ENCODE measurements at regions not wholly inside any gene's neighbourhood (a gene's known extent, or its start where the extent isn't known, plus 50 kb on each side); places are given as distances from the start of the nearest gene placed in this dataset.
"Not testable (repeated sequence)": the region's sequence is repeated elsewhere in the genome, so short reads cannot be mapped to it uniquely, and the experiment has no call there.

- no peaks in the 10 kb centered on the region for H3F3A ChIP-seq (ENCODE audit: insufficient read depth)
- H4K20me1 ChIP-seq (ENCODE audit: insufficient read depth): no peaks in the 10 kb centered on the region
- no peak for TF ChIP-seq EZH2phosphoT487 (IDR thresholded peaks at IDR 0.05; ENCODE audit: insufficient read depth, low read depth)
- TF ChIP-seq EZH2 (IDR thresholded peaks at IDR 0.05; ENCODE audit: insufficient read depth, poor library complexity, severe bottlenecking): no peak
- no peak overlapping the region for H3K27ac ChIP-seq
- no peak for DNase-seq
- no peaks in the 10 kb centered on the region for H3K9me2 ChIP-seq (ENCODE audit: insufficient read depth)
- H3K27me3 ChIP-seq (replicated peaks; ENCODE audit: insufficient read depth): no peaks in the 10 kb centered on the region
- no peaks in the 10 kb centered on the region for H3K36me3 ChIP-seq (ENCODE audit: low read depth)
- no peak overlapping the region for H3K9ac ChIP-seq
- H3K4me2 ChIP-seq (ENCODE audit: unreplicated experiment): no peak overlapping the region
- no peaks in the 10 kb centered on the region for H3K79me2 ChIP-seq (ENCODE audit: insufficient read depth)
- WGBS, 2 experiments (ENCODE audit: low coverage in 1 of 2, low lambda C conversion rate in 2 of 2, missing lambda C conversion rate in 2 of 2): 30 to 35% methylated on average over 10 of the region's 10 CpGs
- no peak overlapping the region for H2AFZ ChIP-seq
- in situ Hi-C loops (cut with MboI): no loop called here
- no peak overlapping the region for H3K4me3 ChIP-seq
- no peaks in the 10 kb centered on the region for H3K9me3 ChIP-seq (ENCODE audit: low read depth)
- no peaks in the 10 kb centered on the region for H3K4me1 ChIP-seq (ENCODE audit: insufficient read depth)
Observed at GRCh38 chr6:164078532-164079274, 664.2 kb downstream of the QKI start.

GRCh38 chr6:164076818-164077532, 662.5 kb downstream of the QKI start:
- 56 to 58% methylated on average over 3 of the region's 3 CpGs for WGBS, 2 experiments (ENCODE audit: low coverage in 1 of 2, low lambda C conversion rate in 2 of 2, missing lambda C conversion rate in 2 of 2)
- H3K27me3 ChIP-seq (replicated peaks; ENCODE audit: insufficient read depth); in situ Hi-C loops (cut with MboI); H2AFZ ChIP-seq; H3F3A ChIP-seq (ENCODE audit: insufficient read depth); H3K4me3 ChIP-seq; H3K4me2 ChIP-seq (ENCODE audit: unreplicated experiment); H3K9me3 ChIP-seq (ENCODE audit: low read depth); DNase-seq; H3K36me3 ChIP-seq (ENCODE audit: low read depth); H3K79me2 ChIP-seq (ENCODE audit: insufficient read depth); H4K20me1 ChIP-seq (ENCODE audit: insufficient read depth); H3K27ac ChIP-seq; H3K4me1 ChIP-seq (ENCODE audit: insufficient read depth); H3K9me2 ChIP-seq (ENCODE audit: insufficient read depth); H3K9ac ChIP-seq: not testable (repeated sequence)

GRCh38 chr6:164075981-164076615, 661.6 kb downstream of the QKI start:
- Histone ChIP-seq H4K20me1 (ENCODE audit: insufficient read depth) (no peaks in the 10 kb centered on the region), H3K36me3 (ENCODE audit: low read depth) (no peaks in the 10 kb centered on the region), H3K4me2 (ENCODE audit: unreplicated experiment) (no peak overlapping the region), H3K79me2 (ENCODE audit: insufficient read depth) (no peaks in the 10 kb centered on the region), H3K4me1 (ENCODE audit: insufficient read depth) (no peaks in the 10 kb centered on the region), H3K9me3 (ENCODE audit: low read depth) (no peaks in the 10 kb centered on the region), H3K9me2 (ENCODE audit: insufficient read depth) (no peaks in the 10 kb centered on the region), H3K27ac (no peak overlapping the region), H2AFZ (no peak overlapping the region), H3K4me3 (no peak overlapping the region), H3K9ac (no peak overlapping the region), H3F3A (ENCODE audit: insufficient read depth) (no peaks in the 10 kb centered on the region), H3K27me3 (replicated peaks; ENCODE audit: insufficient read depth) (no peaks in the 10 kb centered on the region)
- WGBS, 2 experiments (ENCODE audit: low coverage in 1 of 2, low lambda C conversion rate in 2 of 2, missing lambda C conversion rate in 2 of 2): 45 to 46% methylated on average over 9 of the region's 10 CpGs
- TF ChIP-seq EZH2phosphoT487 (IDR thresholded peaks at IDR 0.05; ENCODE audit: insufficient read depth, low read depth) (no peak), EZH2 (IDR thresholded peaks at IDR 0.05; ENCODE audit: insufficient read depth, poor library complexity, severe bottlenecking) (no peak)
- in situ Hi-C loops (cut with MboI): no loop called here
- DNase-seq: no peak

- no peak overlapping the region for H3K9ac ChIP-seq
- DNase-seq: no peak
- no peaks in the 10 kb centered on the region for H3K9me2 ChIP-seq (ENCODE audit: insufficient read depth)
- no peak overlapping the region for H3K4me2 ChIP-seq (ENCODE audit: unreplicated experiment)
- H3K27ac ChIP-seq: no peak overlapping the region
- no peaks in the 10 kb centered on the region for H3K4me1 ChIP-seq (ENCODE audit: insufficient read depth)
- WGBS, 2 experiments (ENCODE audit: low coverage in 1 of 2, low lambda C conversion rate in 2 of 2, missing lambda C conversion rate in 2 of 2): 21 to 31% methylated on average over 2 of the region's 2 CpGs
- no peaks in the 10 kb centered on the region for H3K9me3 ChIP-seq (ENCODE audit: low read depth)
- TF ChIP-seq EZH2phosphoT487 (IDR thresholded peaks at IDR 0.05; ENCODE audit: insufficient read depth, low read depth) (no peak), EZH2 (IDR thresholded peaks at IDR 0.05; ENCODE audit: insufficient read depth, poor library complexity, severe bottlenecking) (no peak)
- no peak overlapping the region for H3K4me3 ChIP-seq
- H3F3A ChIP-seq (ENCODE audit: insufficient read depth): no peaks in the 10 kb centered on the region
- no peaks in the 10 kb centered on the region for H4K20me1 ChIP-seq (ENCODE audit: insufficient read depth)
- in situ Hi-C loops (cut with MboI): no loop called here
- H3K79me2 ChIP-seq (ENCODE audit: insufficient read depth): no peaks in the 10 kb centered on the region
- H2AFZ ChIP-seq: no peak overlapping the region
- no peaks in the 10 kb centered on the region for H3K27me3 ChIP-seq (replicated peaks; ENCODE audit: insufficient read depth)
- H3K36me3 ChIP-seq (ENCODE audit: low read depth): no peaks in the 10 kb centered on the region
Observed at GRCh38 chr6:164072240-164072666, 657.7 kb downstream of the QKI start.
